ENCODE measurements at regions not wholly inside any gene's neighbourhood (a gene's known extent, or its start where the extent isn't known, plus 50 kb on each side); places are given as distances from the start of the nearest gene placed in this dataset.

- no peak overlapping the region for H3K4me3 ChIP-seq
- H3K27me3 ChIP-seq, result no peaks in the 10 kb centered on the region
- H3K27ac ChIP-seq, result no peak overlapping the region
- no peaks in the 10 kb centered on the region for H3K9me3 ChIP-seq
- intact Hi-C loops (cut with DNase I; ENCODE audit: low total_unique reads), result no loop called here
- H3K36me3 ChIP-seq (ENCODE audit: low read depth, missing control alignments), result no peaks in the 10 kb centered on the region
- H3K4me1 ChIP-seq, result no peaks in the 10 kb centered on the region
- WGBS, 2 donors, result 74 to 77% methylated on average over 8 of the region's 8 CpGs
- DNase-seq, result no peak
- TF ChIP-seq POLR2A (IDR thresholded peaks at IDR 0.05), result no peak
Measured at GRCh38 chr17:72566671-72567484, 446.1 kb downstream of the SOX9 start.

- Histone ChIP-seq H3K27me3 (no peaks in the 10 kb centered on the region), H3K9me3 (no peaks in the 10 kb centered on the region), H3K4me1 (no peaks in the 10 kb centered on the region), H3K4me3 (no peak overlapping the region), H3K36me3 (ENCODE audit: low read depth, missing control alignments) (no peaks in the 10 kb centered on the region), H3K27ac (no peak overlapping the region)
- 60 to 71% methylated on average over 3 of the region's 3 CpGs for WGBS, 2 donors
- TF ChIP-seq, protein P1, sequence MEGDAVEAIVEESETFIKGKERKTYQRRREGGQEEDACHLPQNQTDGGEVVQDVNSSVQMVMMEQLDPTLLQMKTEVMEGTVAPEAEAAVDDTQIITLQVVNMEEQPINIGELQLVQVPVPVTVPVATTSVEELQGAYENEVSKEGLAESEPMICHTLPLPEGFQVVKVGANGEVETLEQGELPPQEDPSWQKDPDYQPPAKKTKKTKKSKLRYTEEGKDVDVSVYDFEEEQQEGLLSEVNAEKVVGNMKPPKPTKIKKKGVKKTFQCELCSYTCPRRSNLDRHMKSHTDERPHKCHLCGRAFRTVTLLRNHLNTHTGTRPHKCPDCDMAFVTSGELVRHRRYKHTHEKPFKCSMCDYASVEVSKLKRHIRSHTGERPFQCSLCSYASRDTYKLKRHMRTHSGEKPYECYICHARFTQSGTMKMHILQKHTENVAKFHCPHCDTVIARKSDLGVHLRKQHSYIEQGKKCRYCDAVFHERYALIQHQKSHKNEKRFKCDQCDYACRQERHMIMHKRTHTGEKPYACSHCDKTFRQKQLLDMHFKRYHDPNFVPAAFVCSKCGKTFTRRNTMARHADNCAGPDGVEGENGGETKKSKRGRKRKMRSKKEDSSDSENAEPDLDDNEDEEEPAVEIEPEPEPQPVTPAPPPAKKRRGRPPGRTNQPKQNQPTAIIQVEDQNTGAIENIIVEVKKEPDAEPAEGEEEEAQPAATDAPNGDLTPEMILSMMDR (IDR thresholded peaks at IDR 0.05), result no peak
- TF ChIP-seq POLR2A (IDR thresholded peaks at IDR 0.05), result no peak
- no peak for DNase-seq
- intact Hi-C loops (cut with DNase I; ENCODE audit: low total_unique reads), result no loop called here
Measured at GRCh38 chr17:72567774-72568173, 447.0 kb downstream of the SOX9 start.

DNA sequence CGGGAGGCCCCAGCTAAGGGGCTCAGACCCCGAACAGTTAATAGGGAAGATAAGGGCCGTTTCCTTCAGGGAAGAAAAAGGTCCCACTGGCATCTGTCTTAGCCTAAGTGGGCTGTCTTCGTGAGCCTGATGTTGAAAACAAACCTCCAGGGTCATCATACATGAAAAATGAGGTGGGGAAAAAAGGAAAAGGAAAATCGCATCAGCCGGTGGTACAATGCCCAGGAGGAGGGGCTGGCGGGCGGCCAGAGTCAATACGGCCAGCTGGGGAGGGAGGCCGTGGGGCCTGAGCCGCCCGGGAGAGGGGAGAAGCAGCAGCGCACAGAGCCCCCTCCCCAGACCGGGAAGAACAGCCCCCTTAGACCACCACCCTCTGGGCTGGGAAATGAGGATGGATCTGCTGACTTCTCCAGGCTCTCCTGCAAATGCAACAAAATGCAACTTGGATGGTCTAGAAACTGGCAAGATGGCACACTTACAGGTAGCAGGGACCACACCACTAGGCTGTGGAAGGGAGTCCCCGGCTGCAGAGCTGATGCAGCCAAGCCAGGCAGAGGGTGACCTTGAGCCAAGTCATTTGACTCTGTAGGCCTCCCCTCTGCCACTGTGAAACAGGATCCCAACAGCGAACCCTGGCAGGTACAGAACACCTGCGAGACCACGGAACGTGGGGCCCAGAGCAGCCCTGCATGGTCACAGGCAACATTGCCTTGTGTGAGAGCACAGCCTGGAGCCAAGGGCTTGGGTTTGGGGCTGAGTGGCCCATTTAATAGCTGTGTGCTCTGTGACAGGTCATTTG is 448.5 kb downstream of the SOX9 start:
- Histone ChIP-seq H3K36me3 (ENCODE audit: low read depth, missing control alignments) (no peaks in the 10 kb centered on the region), H3K9me3 (no peaks in the 10 kb centered on the region), H3K4me1 (no peaks in the 10 kb centered on the region), H3K4me3 (no peak overlapping the region), H3K27ac (no peak overlapping the region), H3K27me3 (no peaks in the 10 kb centered on the region)
- intact Hi-C loops (cut with DNase I; ENCODE audit: low total_unique reads), result no loop called here
- TF ChIP-seq, protein P1 (IDR thresholded peaks at IDR 0.05), result no peak
- no peak for TF ChIP-seq POLR2A (IDR thresholded peaks at IDR 0.05)
- peak; percentile 32 for DNase-seq
- 45 to 51% methylated on average over 18 to 19 of the region's 19 CpGs for WGBS, 2 donors

GRCh38 chr17:72571813-72572396 is 451.1 kb downstream of the SOX9 start:
- no peaks in the 10 kb centered on the region for H3K36me3 ChIP-seq (ENCODE audit: low read depth, missing control alignments)
- H3K9me3 ChIP-seq, result no peaks in the 10 kb centered on the region
- WGBS, 2 donors, result 56 to 59% methylated on average over 9 of the region's 9 CpGs
- DNase-seq, result no peak
- intact Hi-C loops (cut with DNase I; ENCODE audit: low total_unique reads), result no loop called here
- H3K27ac ChIP-seq, result no peak overlapping the region
- no peaks in the 10 kb centered on the region for H3K27me3 ChIP-seq
- no peak for TF ChIP-seq POLR2A (IDR thresholded peaks at IDR 0.05)
- TF ChIP-seq, protein P1 (IDR thresholded peaks at IDR 0.05), result no peak
- no peak overlapping the region for H3K4me3 ChIP-seq
- H3K4me1 ChIP-seq, result no peaks in the 10 kb centered on the region

Data from testis (tissue), 2 donors.